ENCODE measurements at regions not wholly inside any gene's neighbourhood (a gene's known extent, or its start where the extent isn't known, plus 50 kb on each side); places are given as distances from the start of the nearest gene placed in this dataset.

- TF ChIP-seq CTCF (IDR thresholded peaks at IDR 0.05) = no peak
- TF ChIP-seq POLR2A (IDR thresholded peaks at IDR 0.05) = no peak
These were observed 1522.5 kb downstream of the ARAP2 start for GRCh38 chr4:34721835-34722234.

All from adrenal gland (tissue), 5 donors.